GM12875 (cell line): ENCODE measurements at regions not wholly inside any gene's neighbourhood (a gene's known extent, or its start where the extent isn't known, plus 50 kb on each side); places are given as distances from the start of the nearest gene placed in this dataset.

Source experiments
- H3K4me3 ChIP-seq: one replicate; pipeline ENCODE4 v1.5.1; 2011; ENCODE audit warnings: low read depth, low read length, control low read depth
- TF ChIP-seq, protein P1 (sequence below): IDR thresholded peaks from 2 replicates; pipeline ENCODE4 v1.5.1; 2011; ENCODE audit warnings: low read depth, mild to moderate bottlenecking, control low read depth, inconsistent platforms, low read length, moderate library complexity, borderline replicate concordance; ENCODE audit not compliant: insufficient read depth

DNA sequence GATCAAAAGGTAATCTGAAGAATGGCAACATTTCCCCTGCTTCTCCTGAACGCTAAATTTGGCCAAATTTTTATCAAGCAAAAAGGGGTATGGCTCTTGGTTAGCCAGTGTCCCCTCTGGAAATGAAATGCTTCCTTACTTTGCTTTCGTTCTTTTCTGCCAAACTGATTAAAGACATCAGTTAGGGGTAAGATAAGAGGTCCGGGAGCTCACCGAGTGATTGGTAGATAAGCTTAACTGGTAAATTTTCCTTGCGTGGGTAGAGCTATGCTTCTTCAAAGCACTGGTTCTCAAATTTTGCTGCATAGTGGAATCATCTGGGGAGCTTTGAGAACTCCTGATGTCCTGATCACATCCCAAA is 62.7 kb upstream of the MAPRE2 start:
- TF ChIP-seq, protein P1, sequence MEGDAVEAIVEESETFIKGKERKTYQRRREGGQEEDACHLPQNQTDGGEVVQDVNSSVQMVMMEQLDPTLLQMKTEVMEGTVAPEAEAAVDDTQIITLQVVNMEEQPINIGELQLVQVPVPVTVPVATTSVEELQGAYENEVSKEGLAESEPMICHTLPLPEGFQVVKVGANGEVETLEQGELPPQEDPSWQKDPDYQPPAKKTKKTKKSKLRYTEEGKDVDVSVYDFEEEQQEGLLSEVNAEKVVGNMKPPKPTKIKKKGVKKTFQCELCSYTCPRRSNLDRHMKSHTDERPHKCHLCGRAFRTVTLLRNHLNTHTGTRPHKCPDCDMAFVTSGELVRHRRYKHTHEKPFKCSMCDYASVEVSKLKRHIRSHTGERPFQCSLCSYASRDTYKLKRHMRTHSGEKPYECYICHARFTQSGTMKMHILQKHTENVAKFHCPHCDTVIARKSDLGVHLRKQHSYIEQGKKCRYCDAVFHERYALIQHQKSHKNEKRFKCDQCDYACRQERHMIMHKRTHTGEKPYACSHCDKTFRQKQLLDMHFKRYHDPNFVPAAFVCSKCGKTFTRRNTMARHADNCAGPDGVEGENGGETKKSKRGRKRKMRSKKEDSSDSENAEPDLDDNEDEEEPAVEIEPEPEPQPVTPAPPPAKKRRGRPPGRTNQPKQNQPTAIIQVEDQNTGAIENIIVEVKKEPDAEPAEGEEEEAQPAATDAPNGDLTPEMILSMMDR: no peak
- H3K4me3 ChIP-seq: no peak overlapping the region

DNA sequence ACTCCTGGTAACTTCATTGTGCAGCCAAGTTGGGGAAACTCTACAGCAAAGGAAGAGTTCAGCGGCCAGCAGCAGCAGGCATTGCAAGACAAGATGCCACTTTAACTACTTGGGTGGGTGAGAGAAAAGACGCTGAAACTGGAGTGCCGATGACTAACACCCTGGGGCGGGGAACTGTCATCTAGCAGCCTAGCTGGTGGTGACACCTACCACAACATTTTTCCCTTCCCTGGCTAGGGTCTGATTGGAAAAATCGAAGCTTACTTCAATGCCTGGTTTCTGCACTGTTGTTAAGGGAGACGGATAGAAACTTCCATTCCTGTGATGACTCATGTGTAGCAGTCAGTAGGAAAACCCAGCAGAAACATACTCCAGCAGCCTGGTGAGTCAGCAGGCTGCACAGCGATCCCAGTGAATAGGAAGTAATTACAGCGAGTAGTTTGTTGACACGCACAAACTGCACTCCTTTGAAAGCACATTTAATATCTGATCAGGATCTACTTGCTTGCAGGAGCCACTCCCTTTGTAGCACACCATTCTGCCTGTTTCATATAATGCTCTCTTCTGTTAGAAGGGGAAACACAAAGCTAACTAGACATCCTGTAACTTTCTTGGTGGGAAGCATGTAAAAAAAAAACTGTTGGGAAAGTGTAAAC is 62.1 kb upstream of the MAPRE2 start:
- H3K4me3 ChIP-seq: no peak overlapping the region
- TF ChIP-seq, protein P1: no peak

DNA sequence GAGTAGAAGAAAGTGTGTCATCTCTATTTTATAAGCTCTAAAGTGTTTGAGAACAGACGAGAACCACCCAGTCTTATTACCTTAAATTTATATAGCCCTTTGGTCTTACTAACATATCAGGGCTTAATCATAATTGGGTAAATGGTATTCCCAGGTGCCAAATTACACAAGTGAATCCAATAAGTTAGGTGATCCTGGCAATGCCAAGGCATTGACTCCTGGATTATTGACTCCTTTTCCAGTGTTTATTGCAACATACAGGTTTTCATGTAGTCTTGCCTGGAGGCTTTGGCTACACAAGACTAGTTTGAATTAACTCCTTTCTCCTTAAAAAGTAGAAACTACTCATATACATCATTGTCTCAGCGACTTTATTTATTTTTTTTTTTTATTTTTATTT is 59.7 kb upstream of the MAPRE2 start:
- no peak overlapping the region for H3K4me3 ChIP-seq
- TF ChIP-seq, protein P1: no peak

DNA sequence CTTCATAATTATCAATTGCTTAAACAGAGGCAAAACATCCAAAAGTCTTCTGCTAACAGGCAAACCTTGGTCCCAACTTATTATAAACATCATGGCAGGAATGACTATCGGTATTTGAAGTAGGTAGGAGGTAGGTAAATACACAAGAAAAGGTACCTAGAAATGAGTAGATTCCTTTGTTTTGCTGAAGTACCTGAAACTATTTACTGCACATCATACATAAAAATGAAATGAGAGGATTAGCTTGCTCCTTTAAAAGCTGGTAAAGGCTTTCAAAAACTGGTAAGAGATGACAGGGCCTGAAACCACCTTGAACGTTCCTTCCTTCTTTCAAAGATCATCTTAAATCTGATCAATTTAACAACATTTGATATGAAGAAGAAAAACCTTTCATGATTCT is 55.2 kb upstream of the MAPRE2 start:
- TF ChIP-seq, protein P1: no peak
- no peak overlapping the region for H3K4me3 ChIP-seq

DNA sequence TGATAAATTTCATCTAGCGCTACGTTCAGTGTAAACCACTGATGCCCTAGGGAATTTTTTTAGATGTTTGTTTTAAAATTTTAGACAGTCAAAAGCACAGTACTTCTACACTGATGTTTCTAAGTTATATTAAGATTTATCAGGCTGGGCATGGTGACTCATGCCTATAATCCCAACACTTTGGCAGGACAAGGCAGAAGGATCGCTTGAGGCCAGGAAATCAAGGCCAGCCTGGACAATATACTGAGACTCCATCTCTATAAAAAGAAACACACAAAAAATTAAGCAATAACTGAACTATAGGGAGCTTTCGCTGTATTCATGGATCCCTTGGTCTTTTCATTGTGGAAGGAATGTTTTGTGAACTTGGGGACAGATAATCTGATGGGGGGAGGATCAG is 50.6 kb upstream of the MAPRE2 start:
- H3K4me3 ChIP-seq: no peak overlapping the region
- TF ChIP-seq, protein P1: no peak

GRCh38 chr18:34991152-34991551 is 50.1 kb upstream of the MAPRE2 start:
- no peak overlapping the region for H3K4me3 ChIP-seq
- TF ChIP-seq, protein P1: no peak
